K562 (cell line): ENCODE measurements at regions not wholly inside any gene's neighbourhood (a gene's known extent, or its start where the extent isn't known, plus 50 kb on each side); places are given as distances from the start of the nearest gene placed in this dataset.

Experiments used
- ATAC-seq: fragments of 200-7000 bp; cut with Tn5 transposase; 3 replicates; pipeline ENCODE4 v1.9.1; 2020; ENCODE audit warnings: moderate library complexity
- BruUV-seq: library from RNA; stranded (reverse); fragments of 400-500 nt; replicated peaks from 2 replicates; lab custom pipeline; 2021; lab: Mats Ljungman, UMichigan
- CTCF ChIA-PET: fragments of 300-600 bp; formaldehyde crosslinking; extraction: SDS; loops from one replicate; lab custom pipeline; 2021; ENCODE audit warnings: low intra/inter-chr PET ratio; lab: Yijun Ruan, JAX
- POLR2A ChIA-PET: fragments of 300-600, 350-650 bp; sonication (Branson Sonifier 250); formaldehyde crosslinking; extraction: SDS; loops from one replicate; lab custom pipeline; 2021; ENCODE audit warnings: antibody characterized with exemption, inconsistent platforms; lab: Yijun Ruan, JAX
- DNase-seq, 4 experiments: peaks; one replicate each; pipeline versions ENCODE4 v3.0.0 to v3.0.0-alpha.2; 2011 to 2018; ENCODE audit warnings: low spot score in 3 of 4, mixed read lengths in 3 of 4; ENCODE audit errors: extremely low read depth in 1 of 4
- FAIRE-seq: peaks from 2 replicates; lab custom pipeline; 2011; peaks lifted over from hg19 to GRCh38; lab: Jason Lieb, UNC
- H2AFZ ChIP-seq: 2 replicates; pipeline ENCODE4 v1.6.0; 2011; ENCODE audit warnings: low read depth, low read length, control low read depth, inconsistent platforms
- H3K27ac ChIP-seq: fragments of 200-600 bp; 3 replicates; pipeline ENCODE4 v1.8.0; 2011; ENCODE audit warnings: low read depth, mild to moderate bottlenecking, control low read depth, inconsistent platforms, low read length, moderate library complexity, mixed read lengths; ENCODE audit errors: extremely low read depth
- H3K27me3 ChIP-seq, 2 experiments: fragments of 300-600 bp in 1 of 2; 2 replicates in 1 of 2; 3 replicates in 1 of 2; pipeline versions ENCODE4 v1.6.0 to v1.8.0; 2011; ENCODE audit warnings: inconsistent platforms in 2 of 2, low read length in 2 of 2, mild to moderate bottlenecking in 1 of 2, mixed read lengths in 1 of 2, moderate library complexity in 1 of 2; ENCODE audit not compliant: control insufficient read depth in 2 of 2, insufficient read depth in 2 of 2
- H3K36me3 ChIP-seq: fragments of 300-600 bp; 3 replicates; pipeline ENCODE4 v1.8.0; 2011; ENCODE audit warnings: mild to moderate bottlenecking, low read length, inconsistent platforms; ENCODE audit not compliant: control insufficient read depth, insufficient read depth
- H3K4me1 ChIP-seq, 2 experiments: fragments of 200-600 bp in 1 of 2; replicated peaks in 1 of 2; 2 replicates in 1 of 2; 3 replicates in 1 of 2; pipeline versions ENCODE4 v1.5.1 to v1.8.0; 2011; ENCODE audit warnings: inconsistent platforms in 2 of 2, low read length in 2 of 2, mild to moderate bottlenecking in 1 of 2, mixed read lengths in 1 of 2, moderate library complexity in 1 of 2; ENCODE audit not compliant: control insufficient read depth in 2 of 2, insufficient read depth in 2 of 2
- H3K4me2 ChIP-seq: 2 replicates; pipeline ENCODE4 v1.6.1; 2011; ENCODE audit warnings: low read length, control low read depth, inconsistent platforms, mixed read lengths; ENCODE audit not compliant: insufficient read depth
- H3K4me3 ChIP-seq: fragments of 200-600 bp; sonication (generic), shearing (Covaris generic); 2 replicates; pipeline ENCODE4 v1.5.1; 2016; ENCODE audit warnings: control low read depth, inconsistent platforms
- H3K79me2 ChIP-seq: fragments of 200-600 bp; 3 replicates; pipeline ENCODE4 v1.8.0; 2011; ENCODE audit warnings: low read length, inconsistent platforms; ENCODE audit not compliant: control insufficient read depth, insufficient read depth
- H3K9ac ChIP-seq, 2 experiments: 2 replicates each; pipeline versions ENCODE4 v1.6.0 to v1.6.1; 2011; ENCODE audit warnings: low read depth in 2 of 2, low read length in 2 of 2, control low read depth in 1 of 2, inconsistent platforms in 1 of 2, mild to moderate bottlenecking in 1 of 2, mixed read lengths in 1 of 2; ENCODE audit not compliant: insufficient read depth in 1 of 2
- H3K9me1 ChIP-seq: one replicate; pipeline ENCODE4 v1.6.0; 2011; ENCODE audit warnings: inconsistent platforms, mild to moderate bottlenecking, low read length, moderate library complexity; ENCODE audit not compliant: control insufficient read depth, insufficient read depth
- H3K9me3 ChIP-seq: replicated peaks from 2 replicates; pipeline ENCODE4 v1.5.1; 2011; ENCODE audit warnings: low read depth, low read length, inconsistent platforms; ENCODE audit not compliant: control insufficient read depth, insufficient read depth
- H4K20me1 ChIP-seq: replicated peaks from 2 replicates; pipeline ENCODE4 v1.6.1; 2011; ENCODE audit warnings: low read length, inconsistent platforms, mixed read lengths; ENCODE audit not compliant: control insufficient read depth, insufficient read depth
- CHD4 ChIP-seq: fragments of 200-600 bp; sonication (generic); IDR thresholded peaks from 3 replicates; pipeline ENCODE4 v1.6.1; 2012; ENCODE audit warnings: low read depth, mild to moderate bottlenecking, mixed read lengths, low read length, inconsistent platforms; ENCODE audit not compliant: insufficient read depth, insufficient replicate concordance, poor library complexity, severe bottlenecking
- COPS2 ChIP-seq: fragments of 450-650 bp; conservative IDR thresholded peaks from 2 replicates; pipeline ENCODE4 v1.6.1; 2016; ENCODE audit warnings: mild to moderate bottlenecking, moderate library complexity
- ESRRA ChIP-seq: fragments of 450-650 bp; IDR thresholded peaks from 2 replicates; pipeline ENCODE4 v1.6.1; 2014; ENCODE audit warnings: low read depth, mild to moderate bottlenecking, moderate library complexity, borderline replicate concordance
- FOXP1 ChIP-seq: sonication (generic); formaldehyde crosslinking; IDR thresholded peaks from 2 replicates; pipeline ENCODE4 v1.8.0; 2022; ENCODE audit warnings: mild to moderate bottlenecking, missing genetic modification reagents
- GATAD2A ChIP-seq: fragments of 450-650 bp; IDR thresholded peaks from 2 replicates; pipeline ENCODE4 v1.6.1; 2017
- HES1 ChIP-seq: fragments of 450-650 bp; IDR thresholded peaks from 2 replicates; pipeline ENCODE4 v1.6.1; 2016; ENCODE audit warnings: low read depth, mild to moderate bottlenecking, moderate library complexity
- KAT8 ChIP-seq: fragments of 450-650 bp; IDR thresholded peaks from 2 replicates; pipeline ENCODE4 v1.6.1; 2016; ENCODE audit warnings: low read depth, mild to moderate bottlenecking
- MAFF ChIP-seq: IDR thresholded peaks from 2 replicates; pipeline ENCODE4 v1.6.1; 2012; ENCODE audit warnings: low read length, improper control_type of control experiment
- MCM7 ChIP-seq, 2 experiments: fragments of 450-650 bp; IDR thresholded peaks; 2 replicates each; pipeline ENCODE4 v1.6.1; 2016 to 2018
- PHF20 ChIP-seq: fragments of 450-650 bp; IDR thresholded peaks from 2 replicates; pipeline ENCODE4 v1.6.1; 2018; ENCODE audit not compliant: partially characterized antibody
- POU5F1 ChIP-seq: fragments of 150-350 bp; IDR thresholded peaks from 2 replicates; pipeline ENCODE4 v1.6.1; 2014; ENCODE audit warnings: borderline replicate concordance, low read length, low read depth, mild to moderate bottlenecking; ENCODE audit not compliant: partially characterized antibody
- ZNF133 ChIP-seq: fragments of 250-450 bp; sonication (Bioruptor Pico); IDR thresholded peaks from 2 replicates; pipeline ENCODE4 v1.4.0; 2020; ENCODE audit warnings: mild to moderate bottlenecking
- ZNF197 ChIP-seq: fragments of 200-800 bp; sonication (Bioruptor generic); IDR thresholded peaks from 2 replicates; pipeline ENCODE4 v1.6.1; 2016; ENCODE audit warnings: low read depth, missing genetic modification characterization, missing compliant biosample characterization
- ZNF436 ChIP-seq: fragments of 250-450, 450-650 bp; sonication (Bioruptor Pico); formaldehyde crosslinking; IDR thresholded peaks from 2 replicates; pipeline ENCODE4 v1.7.0; 2020; ENCODE audit warnings: mild to moderate bottlenecking
- ZNF655 ChIP-seq: fragments of 250-450 bp; sonication (Bioruptor Pico); IDR thresholded peaks from 2 replicates; pipeline ENCODE4 v1.5.0; 2021
- ZNF696 ChIP-seq: fragments of 250-450 bp; sonication (Bioruptor Pico); conservative IDR thresholded peaks from 2 replicates; pipeline ENCODE4 v1.4.0; 2020; ENCODE audit warnings: mild to moderate bottlenecking, moderate library complexity
- WGBS: fragments of 100-300 bp; shearing (Covaris generic); methylation state at CpG from one replicate; pipeline ENCODE4 v1.1.6; 2016; ENCODE audit warnings: low coverage, mixed read lengths; ENCODE audit not compliant: insufficient coverage; ENCODE audit errors: missing lambda C conversion rate; 5-methylcytosine and 5-hydroxymethylcytosine counted together
- in situ Hi-C: fragments of 300-500 bp; cut with MboI; formaldehyde crosslinking; loops from 4 replicates; pipeline ENCODE4 v1.15.0; 2018; ENCODE audit warnings: inconsistent platforms, mixed read lengths
- intact Hi-C: fragments of 100-400 bp; cut with micrococcal nuclease; formaldehyde crosslinking; loops from 2 replicates; pipeline ENCODE4 v1.14.2; 2022

GRCh38 chr19:28283592-28283991 is 929.4 kb downstream of the UQCRFS1 start:
- intact Hi-C loops = no loop called here
- DNase-seq = no peak

More at GRCh38 chr19:28283592-28283991, 929.4 kb downstream of the UQCRFS1 start:
- Histone ChIP-seq H3K27ac (no peak overlapping the region), H3K4me2 (no peak overlapping the region), H4K20me1 (no peaks in the 10 kb centered on the region), H3K4me1 (no peaks in the 10 kb centered on the region), H3K4me3 (no peak overlapping the region), H3K79me2 (no peaks in the 10 kb centered on the region), H3K27me3 (no peaks in the 10 kb centered on the region), H3K9me1 (no peaks in the 10 kb centered on the region), H3K36me3 (no peaks in the 10 kb centered on the region), H2AFZ (no peak overlapping the region), H3K9ac (no peak overlapping the region), H3K9me3 (no peaks in the 10 kb centered on the region; the same call in 1 of the 2 replicates)
- BruUV-seq = no TSS peak
- TF ChIP-seq KAT8 (no peak), GATAD2A (no peak), ZNF197 (CRISPR knock-in tag) (no peak), CHD4 (no peak), ZNF436 (CRISPR knock-in tag) (no peak), FOXP1 (CRISPR knock-in tag) (no peak), HES1 (no peak), PHF20 (no peak), MCM7 (IDR thresholded peaks at IDR 0.05) (no peak), ZNF655 (CRISPR knock-in tag) (no peak), POU5F1 (no peak), MAFF (no peak), ESRRA (no peak), ZNF696 (CRISPR knock-in tag) (no peak), ZNF133 (CRISPR knock-in tag) (no peak), COPS2 (no peak)
- ATAC-seq = no peak
- WGBS = 0% methylated on average over 1 of the region's 2 CpGs
- in situ Hi-C loops = no loop called here
- POLR2A ChIA-PET = no interaction called here
- no peak for FAIRE-seq
- CTCF ChIA-PET = no interaction called here
